AG04450 (cell line): ENCODE measurements at regions not wholly inside any gene's neighbourhood (a gene's known extent, or its start where the extent isn't known, plus 50 kb on each side); places are given as distances from the start of the nearest gene placed in this dataset.

Source experiments
- CTCF ChIA-PET: fragments of 300-600, 350-600 bp; formaldehyde crosslinking; extraction: SDS; loops from one replicate; lab custom pipeline; 2022; ENCODE audit warnings: antibody characterized with exemption, inconsistent platforms; lab: Charles Lee
- POLR2A ChIA-PET: fragments of 350-600 bp; formaldehyde crosslinking; extraction: SDS; loops from one replicate; lab custom pipeline; 2021; ENCODE audit warnings: antibody characterized with exemption, inconsistent platforms; lab: Yijun Ruan, JAX
- DNase-seq: peaks from one replicate; pipeline ENCODE4 v3.0.0-alpha.2; 2011; ENCODE audit warnings: low read depth, low spot score
- H3K27ac ChIP-seq: one replicate; pipeline ENCODE4 v1.5.1; 2012; ENCODE audit warnings: low read depth, low read length, control low read depth
- H3K27me3 ChIP-seq: one replicate; pipeline ENCODE4 v1.6.0; 2012; ENCODE audit warnings: low read length; ENCODE audit not compliant: control insufficient read depth, insufficient read depth
- H3K4me3 ChIP-seq: 2 replicates; pipeline ENCODE4 v1.5.1; 2011; ENCODE audit warnings: mild to moderate bottlenecking, low read depth, low read length, control low read depth
- H3K9me3 ChIP-seq: 2 replicates; pipeline ENCODE4 v1.5.1; 2012; ENCODE audit warnings: low read length; ENCODE audit not compliant: control insufficient read depth, insufficient read depth
- TF ChIP-seq, protein P1 (sequence below): IDR thresholded peaks from 2 replicates; pipeline ENCODE4 v1.5.1; 2011; ENCODE audit warnings: low read depth, low read length, control low read depth, inconsistent platforms

DNA sequence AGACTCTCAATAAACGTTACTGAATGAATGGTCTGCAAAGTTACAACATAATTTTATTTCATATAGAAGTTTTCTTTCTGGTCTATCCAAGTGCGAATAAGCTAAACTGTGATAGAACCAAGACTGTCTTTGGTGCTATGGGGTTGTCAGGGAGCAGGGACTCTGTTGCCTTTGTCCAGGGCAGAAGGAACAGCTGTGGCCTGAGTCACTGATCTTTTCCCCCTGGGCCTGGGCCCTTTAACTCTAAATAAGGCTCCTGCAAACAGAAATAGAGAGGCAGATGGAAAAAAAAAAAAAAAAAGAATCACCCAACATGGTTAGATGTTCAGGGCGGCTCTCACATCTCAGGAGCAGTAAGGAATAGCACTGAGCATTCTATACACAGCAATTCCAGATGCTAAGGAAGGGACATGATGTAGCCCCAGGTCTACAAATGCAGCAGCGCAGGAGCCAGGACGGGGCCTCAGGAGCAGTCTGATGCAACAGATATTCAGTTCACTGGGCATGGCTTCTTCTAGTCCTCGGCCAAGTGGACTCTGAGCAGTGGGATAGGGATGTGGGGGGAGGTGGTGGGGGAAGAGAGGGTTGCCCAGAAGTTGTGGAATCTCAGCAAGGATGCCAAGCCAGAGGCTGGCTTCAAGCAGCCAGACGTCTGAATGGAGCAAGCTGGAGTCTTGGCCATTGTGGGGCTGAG, 247.1 kb upstream of the SIX2 start:
- Histone ChIP-seq H3K27ac (no peak overlapping the region), H3K27me3 (peaks cover 8% of the 10 kb centered on the region), H3K9me3 (peaks cover 2% of the 10 kb centered on the region), H3K4me3 (no peak overlapping the region)
- ChIA-PET CTCF (interaction anchor here (1.1 to 1.9 kb wide), 4 partner anchors 8 to 238 kb away, joined by 3 to 5 read pairs (median 3); no protein-coding TSS in a partner anchor), POLR2A (no interaction called here)
- no peak for DNase-seq
- TF ChIP-seq, protein P1, sequence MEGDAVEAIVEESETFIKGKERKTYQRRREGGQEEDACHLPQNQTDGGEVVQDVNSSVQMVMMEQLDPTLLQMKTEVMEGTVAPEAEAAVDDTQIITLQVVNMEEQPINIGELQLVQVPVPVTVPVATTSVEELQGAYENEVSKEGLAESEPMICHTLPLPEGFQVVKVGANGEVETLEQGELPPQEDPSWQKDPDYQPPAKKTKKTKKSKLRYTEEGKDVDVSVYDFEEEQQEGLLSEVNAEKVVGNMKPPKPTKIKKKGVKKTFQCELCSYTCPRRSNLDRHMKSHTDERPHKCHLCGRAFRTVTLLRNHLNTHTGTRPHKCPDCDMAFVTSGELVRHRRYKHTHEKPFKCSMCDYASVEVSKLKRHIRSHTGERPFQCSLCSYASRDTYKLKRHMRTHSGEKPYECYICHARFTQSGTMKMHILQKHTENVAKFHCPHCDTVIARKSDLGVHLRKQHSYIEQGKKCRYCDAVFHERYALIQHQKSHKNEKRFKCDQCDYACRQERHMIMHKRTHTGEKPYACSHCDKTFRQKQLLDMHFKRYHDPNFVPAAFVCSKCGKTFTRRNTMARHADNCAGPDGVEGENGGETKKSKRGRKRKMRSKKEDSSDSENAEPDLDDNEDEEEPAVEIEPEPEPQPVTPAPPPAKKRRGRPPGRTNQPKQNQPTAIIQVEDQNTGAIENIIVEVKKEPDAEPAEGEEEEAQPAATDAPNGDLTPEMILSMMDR = no peak

DNA sequence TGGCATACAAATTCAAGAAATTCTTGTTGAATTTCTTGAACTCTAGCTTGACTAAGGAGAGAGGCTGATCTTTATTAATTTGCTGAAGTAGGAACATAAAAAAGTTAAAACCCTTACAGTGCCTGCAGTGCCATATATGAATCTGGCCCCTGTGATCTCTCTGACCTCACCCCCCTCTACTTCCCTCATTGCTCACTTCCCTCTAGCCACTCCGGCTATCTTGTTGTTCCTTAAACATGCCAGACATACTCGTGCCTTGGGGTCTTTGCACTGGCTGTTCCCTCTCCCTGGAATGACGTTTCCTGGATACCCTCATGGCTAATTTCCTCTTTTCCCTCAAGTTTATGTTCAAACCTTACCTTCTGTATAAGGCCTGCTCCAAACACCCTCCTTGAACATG, 246.3 kb upstream of the SIX2 start:
- ChIA-PET POLR2A (no interaction called here), CTCF (interaction anchor here (1.9 kb wide), 1 partner anchor 239 kb away, joined by 5 read pairs; no protein-coding TSS in a partner anchor)
- Histone ChIP-seq H3K27ac (no peak overlapping the region), H3K9me3 (peaks cover 2% of the 10 kb centered on the region), H3K4me3 (no peak overlapping the region), H3K27me3 (peaks cover 5% of the 10 kb centered on the region)
- TF ChIP-seq, protein P1 = no peak
- DNase-seq = no peak

DNA sequence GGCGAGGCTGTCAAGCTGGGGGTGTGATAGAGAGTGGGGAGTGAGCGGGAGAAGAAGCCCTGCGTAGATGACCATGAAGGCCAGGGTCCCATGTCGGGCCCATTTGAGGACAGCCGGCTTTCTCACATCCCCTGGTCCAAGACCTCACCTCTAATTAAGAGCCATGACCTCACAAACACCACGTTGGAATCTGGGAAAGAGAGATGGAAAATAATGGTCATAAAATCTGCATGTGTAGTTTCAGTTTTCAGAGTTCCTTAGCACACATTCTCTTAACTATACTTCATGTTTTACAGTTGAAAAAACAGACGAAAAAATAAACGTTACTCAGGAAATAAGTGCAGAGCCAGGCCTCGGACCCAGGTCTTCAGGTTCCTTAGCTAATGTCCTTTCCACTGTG, 244.8 kb upstream of the SIX2 start:
- ChIA-PET POLR2A (no interaction called here), CTCF (no interaction called here)
- no peaks in the 10 kb centered on the region for H3K27me3 ChIP-seq
- no peak overlapping the region for H3K27ac ChIP-seq
- H3K9me3 ChIP-seq = peaks cover 2% of the 10 kb centered on the region
- no peak overlapping the region for H3K4me3 ChIP-seq
- no peak for DNase-seq
- TF ChIP-seq, protein P1 = no peak

DNA sequence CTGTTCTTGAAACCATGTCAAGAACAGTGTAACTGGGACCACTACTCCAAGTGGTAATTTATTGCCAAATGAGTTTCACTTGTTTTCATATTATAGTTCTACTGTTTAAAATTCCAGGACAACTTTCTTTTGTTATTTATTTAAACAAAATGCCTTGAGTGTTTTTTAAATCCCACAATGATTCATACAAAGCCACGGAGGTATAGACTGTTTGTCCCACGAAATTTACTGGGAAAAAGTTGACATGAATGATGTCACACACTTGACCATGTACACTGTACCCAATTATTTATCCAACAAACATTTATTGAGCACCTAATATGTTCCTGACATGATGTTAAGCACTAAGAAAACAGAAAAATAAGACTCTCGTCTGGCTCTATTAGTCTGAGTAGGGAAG, 243.9 kb upstream of the SIX2 start:
- no peak for DNase-seq
- TF ChIP-seq, protein P1 = no peak
- no peak overlapping the region for H3K27ac ChIP-seq
- peaks cover 2% of the 10 kb centered on the region for H3K9me3 ChIP-seq
- no peak overlapping the region for H3K4me3 ChIP-seq
- POLR2A ChIA-PET = no interaction called here
- no peaks in the 10 kb centered on the region for H3K27me3 ChIP-seq
- CTCF ChIA-PET = no interaction called here

DNA sequence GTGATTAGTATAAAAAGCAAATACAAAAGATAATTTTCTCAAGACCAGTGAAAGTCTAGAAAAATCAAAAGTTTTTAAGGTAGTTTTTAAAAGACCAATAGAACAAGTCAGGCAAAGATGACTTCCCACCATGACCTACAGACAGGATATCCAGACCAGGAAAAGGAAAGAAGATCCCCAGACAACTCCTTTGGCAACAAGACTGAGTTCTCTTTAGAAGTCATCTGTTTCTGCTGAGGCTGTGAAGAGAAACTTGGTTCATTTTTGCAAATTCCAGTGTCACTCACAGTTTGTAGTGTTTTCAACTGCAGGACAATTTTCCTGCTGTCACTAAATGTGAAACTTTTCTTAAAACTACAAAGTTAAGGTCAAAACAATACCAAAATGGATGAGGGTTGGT, 240.9 kb upstream of the SIX2 start:
- ChIA-PET POLR2A (no interaction called here), CTCF (no interaction called here)
- Histone ChIP-seq H3K4me3 (no peak overlapping the region), H3K27me3 (no peaks in the 10 kb centered on the region), H3K27ac (no peak overlapping the region), H3K9me3 (peaks cover 2% of the 10 kb centered on the region; the same call in 1 of the 2 replicates)
- DNase-seq = no peak
- TF ChIP-seq, protein P1 = no peak
